HCT116 (cell line): ENCODE measurements at regions not wholly inside any gene's neighbourhood (a gene's known extent, or its start where the extent isn't known, plus 50 kb on each side); places are given as distances from the start of the nearest gene placed in this dataset.

Source experiments
- ATAC-seq: fragments of 200-7000 bp; cut with Tn5 transposase; 2 replicates; pipeline ENCODE4 v1.9.1; 2020; ENCODE audit warnings: mild to moderate bottlenecking, moderate library complexity
- BruUV-seq: library from RNA; stranded (reverse); fragments of 400-500 nt; replicated peaks from 2 replicates; lab custom pipeline; 2021; lab: Mats Ljungman, UMichigan
- CTCF ChIA-PET: fragments of 300-600 bp; sonication (Branson Sonifier 250); formaldehyde crosslinking; loops from one replicate; lab custom pipeline; 2021; ENCODE audit warnings: antibody characterized with exemption; lab: Charles Lee
- POLR2A ChIA-PET: fragments of 300-600, 350-600 bp; sonication (Branson Sonifier 250); formaldehyde crosslinking; loops from one replicate; lab custom pipeline; 2021; ENCODE audit warnings: antibody characterized with exemption; lab: Charles Lee
- RAD21 ChIA-PET, 2 experiments: fragments of 300-600 bp; sonication (Branson Sonifier 250); formaldehyde crosslinking; loops; one replicate each; lab custom pipeline; 2023; ENCODE audit warnings: low total read pairs in 2 of 2; ENCODE audit not compliant: uncharacterized antibody in 2 of 2, unreplicated experiment in 2 of 2, low non-redundant PET in 1 of 2; lab: Charles Lee
- DNase-seq: peaks from one replicate; pipeline ENCODE4 v3.0.0-alpha.2; 2010; ENCODE audit warnings: low read depth, low spot score
- H2AFZ ChIP-seq: fragments of 200-600 bp; shearing (Covaris generic), sonication (generic); 2 replicates; pipeline ENCODE4 v1.6.1; 2017; ENCODE audit warnings: low read depth, mixed run types, mixed read lengths, antibody characterized with exemption, low read length; ENCODE audit not compliant: poor library complexity, severe bottlenecking
- H3K27ac ChIP-seq: 2 replicates; pipeline ENCODE4 v1.5.1; 2012; ENCODE audit warnings: low read depth, low read length
- H3K27me3 ChIP-seq: fragments of 200-600 bp; sonication (generic); 2 replicates; pipeline ENCODE4 v1.6.1; 2016; ENCODE audit warnings: mixed run types, low read length, mixed read lengths; ENCODE audit not compliant: insufficient read depth
- H3K36me3 ChIP-seq, 2 experiments: fragments of 200-500 bp in 1 of 2; fragments of 200-600 bp in 1 of 2; sonication (Bioruptor generic) in 1 of 2; sonication (generic) in 1 of 2; 2 replicates each; pipeline versions ENCODE4 v1.5.1 to v1.6.1; 2014 to 2016; ENCODE audit warnings: low read length in 2 of 2, inconsistent platforms in 1 of 2, mixed read lengths in 1 of 2, mixed run types in 1 of 2; ENCODE audit not compliant: insufficient read depth in 2 of 2, control insufficient read depth in 1 of 2
- H3K4me1 ChIP-seq, 2 experiments: fragments of 200-600 bp in 1 of 2; sonication (generic) in 1 of 2; 2 replicates each; pipeline versions ENCODE4 v1.5.1 to v1.6.1; 2012 to 2017; ENCODE audit warnings: low read length in 2 of 2, inconsistent platforms in 1 of 2, mild to moderate bottlenecking in 1 of 2, mixed read lengths in 1 of 2, mixed run types in 1 of 2, moderate library complexity in 1 of 2; ENCODE audit not compliant: insufficient read depth in 2 of 2, control insufficient read depth in 1 of 2
- H3K4me2 ChIP-seq: fragments of 200-600 bp; sonication (generic); 2 replicates; pipeline ENCODE4 v1.6.1; 2017; ENCODE audit warnings: mixed run types, low read length, mixed read lengths
- H3K4me3 ChIP-seq, 2 experiments: fragments of 200-600 bp in 1 of 2; sonication (generic) in 1 of 2; replicated peaks in 1 of 2; 2 replicates each; pipeline ENCODE4 v1.5.1; 2011 to 2016; ENCODE audit warnings: low read length in 2 of 2, control low read depth in 1 of 2, low read depth in 1 of 2, mild to moderate bottlenecking in 1 of 2, mixed read lengths in 1 of 2, mixed run types in 1 of 2
- H3K79me2 ChIP-seq: fragments of 200-600 bp; sonication (generic); 2 replicates; pipeline ENCODE4 v1.6.1; 2017; ENCODE audit warnings: mild to moderate bottlenecking, mixed run types, low read length, moderate library complexity, mixed read lengths; ENCODE audit not compliant: insufficient read depth
- H3K9ac ChIP-seq: fragments of 200-600 bp; sonication (generic); 2 replicates; pipeline ENCODE4 v1.6.1; 2016; ENCODE audit warnings: low read length, mixed read lengths
- H3K9me2 ChIP-seq: fragments of 200-600 bp; sonication (generic), shearing (Covaris generic); 2 replicates; pipeline ENCODE4 v1.6.1; 2017; ENCODE audit warnings: mixed run types, mild to moderate bottlenecking, moderate library complexity; ENCODE audit not compliant: insufficient read depth
- H3K9me3 ChIP-seq, 2 experiments: fragments of 200-500 bp in 1 of 2; fragments of 200-600 bp in 1 of 2; sonication (Bioruptor generic) in 1 of 2; sonication (generic) in 1 of 2; 2 replicates each; pipeline ENCODE4 v1.6.1; 2014 to 2017; ENCODE audit warnings: low read length in 2 of 2, mixed read lengths in 2 of 2, inconsistent platforms in 1 of 2, low read depth in 1 of 2, mild to moderate bottlenecking in 1 of 2, mixed run types in 1 of 2, moderate library complexity in 1 of 2; ENCODE audit not compliant: control insufficient read depth in 1 of 2, insufficient read depth in 1 of 2
- H4K20me1 ChIP-seq: fragments of 200-600 bp; sonication (generic), shearing (Covaris generic); 2 replicates; pipeline ENCODE4 v1.6.1; 2017; ENCODE audit warnings: mixed run types, mild to moderate bottlenecking, moderate library complexity; ENCODE audit not compliant: insufficient read depth
- CBX3 ChIP-seq: IDR thresholded peaks from 2 replicates; pipeline ENCODE4 v1.6.1; 2012; ENCODE audit warnings: low read depth
- CEBPB ChIP-seq: IDR thresholded peaks from 2 replicates; pipeline ENCODE4 v1.6.1; 2012; ENCODE audit warnings: low read depth
- EGR1 ChIP-seq: IDR thresholded peaks from 2 replicates; pipeline ENCODE4 v1.6.1; 2012; ENCODE audit warnings: low read depth
- ELF1 ChIP-seq: IDR thresholded peaks from 2 replicates; pipeline ENCODE4 v1.6.1; 2012; ENCODE audit warnings: low read depth, borderline replicate concordance
- EZH2 ChIP-seq: fragments of 200-600 bp; sonication (generic); IDR thresholded peaks from 2 replicates; pipeline ENCODE4 v1.6.1; 2017; ENCODE audit warnings: antibody characterized with exemption, mixed run types
- EZH2phosphoT487 ChIP-seq: fragments of 200-600 bp; IDR thresholded peaks from 2 replicates; pipeline ENCODE4 v1.6.1; 2018; ENCODE audit warnings: antibody characterized with exemption, borderline replicate concordance
- FOSL1 ChIP-seq: IDR thresholded peaks from 2 replicates; pipeline ENCODE4 v1.6.1; 2012; ENCODE audit warnings: low read depth
- JUND ChIP-seq: IDR thresholded peaks from 2 replicates; pipeline ENCODE4 v1.6.1; 2012
- POLR2A ChIP-seq: IDR thresholded peaks from 2 replicates; pipeline ENCODE4 v1.7.0; 2011; ENCODE audit warnings: borderline replicate concordance; ENCODE audit not compliant: insufficient read depth, insufficient read length; ENCODE audit errors: extremely low read depth
- POLR2AphosphoS5 ChIP-seq: IDR thresholded peaks from 2 replicates; pipeline ENCODE4 v1.6.1; 2011; ENCODE audit warnings: mild to moderate bottlenecking, low read depth, low read length, moderate library complexity
- RAD21 ChIP-seq: IDR thresholded peaks from 2 replicates; pipeline ENCODE4 v1.6.1; 2012; ENCODE audit warnings: low read depth, mild to moderate bottlenecking
- SP1 ChIP-seq: IDR thresholded peaks from 2 replicates; pipeline ENCODE4 v1.6.1; 2012; ENCODE audit warnings: low read depth
- SRF ChIP-seq: IDR thresholded peaks from 2 replicates; pipeline ENCODE4 v1.6.1; 2012; ENCODE audit warnings: low read depth
- YY1 ChIP-seq: IDR thresholded peaks from 2 replicates; pipeline ENCODE4 v1.6.1; 2011; ENCODE audit warnings: low read length, low read depth, moderate library complexity, mild to moderate bottlenecking; ENCODE audit not compliant: insufficient replicate concordance; ENCODE audit errors: extremely low read depth
- ZFX ChIP-seq: fragments of 450-650 bp; IDR thresholded peaks from 2 replicates; pipeline ENCODE4 v1.6.1; 2017
- ZNF274 ChIP-seq: fragments of 200-500 bp; sonication (Bioruptor generic); IDR thresholded peaks from 2 replicates; pipeline ENCODE4 v1.6.1; 2014; ENCODE audit warnings: mild to moderate bottlenecking, low read depth, low read length, inconsistent platforms
- intact Hi-C: fragments of 100-400 bp; cut with micrococcal nuclease; formaldehyde crosslinking; loops from 2 replicates; pipeline ENCODE4 v1.10.0; 2022
- TF ChIP-seq, protein P1 (sequence below): IDR thresholded peaks from 2 replicates; pipeline ENCODE4 v1.6.1; 2012
- TF ChIP-seq, protein P2 (sequence below): IDR thresholded peaks from 2 replicates; pipeline ENCODE4 v1.6.1; 2012
- TF ChIP-seq, protein P3 (sequence below): IDR thresholded peaks from 2 replicates; pipeline ENCODE4 v1.6.1; 2012; ENCODE audit warnings: low read depth
- TF ChIP-seq, protein P4 (sequence below): IDR thresholded peaks from 2 replicates; pipeline ENCODE4 v1.6.1; 2011; ENCODE audit warnings: mild to moderate bottlenecking, low read length, moderate library complexity; ENCODE audit not compliant: insufficient replicate concordance; ENCODE audit errors: extremely low read depth

DNA sequence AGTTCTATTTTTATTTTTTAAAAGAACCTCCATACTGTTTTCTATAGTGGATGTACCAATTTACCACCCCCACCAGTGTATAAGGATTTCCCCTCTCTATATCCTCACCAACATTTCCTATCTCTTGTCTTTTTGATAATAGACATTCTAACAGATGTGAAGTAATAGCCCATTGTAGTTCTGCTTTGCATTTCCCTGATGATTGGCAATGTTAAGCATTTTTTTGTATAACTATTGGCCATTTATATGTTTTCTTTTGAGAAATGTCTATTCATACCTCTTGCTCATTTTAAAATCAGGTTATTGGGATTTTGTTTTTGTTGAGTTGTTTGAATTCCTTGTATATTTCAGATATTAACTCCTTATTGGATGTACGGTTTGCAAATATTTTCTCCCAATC lies 251.1 kb upstream of the HTR2C start:
- ATAC-seq (no peak), DNase-seq (no peak)
- intact Hi-C loops, result no loop called here
- H3K9me2 ChIP-seq, result no peaks in the 10 kb centered on the region
- H3K27me3 ChIP-seq, result no peaks in the 10 kb centered on the region
- no peaks in the 10 kb centered on the region for H3K4me1 ChIP-seq
- H3K9ac ChIP-seq, result no peak overlapping the region
- no peak overlapping the region for H2AFZ ChIP-seq
- RAD21 ChIA-PET, result no interaction called here
- no TSS peak for BruUV-seq
- no peaks in the 10 kb centered on the region for H3K9me3 ChIP-seq
- no peak overlapping the region for H3K27ac ChIP-seq
- no peaks in the 10 kb centered on the region for H4K20me1 ChIP-seq
- H3K79me2 ChIP-seq, result no peaks in the 10 kb centered on the region
- CTCF ChIA-PET, result no interaction called here
- H3K4me2 ChIP-seq, result no peak overlapping the region
- TF ChIP-seq POLR2AphosphoS5 (no peak), ZNF274 (no peak), CBX3 (no peak), ELF1 (no peak), EZH2 (no peak), YY1 (no peak), ZFX (no peak), SRF (no peak), POLR2A (no peak), CEBPB (no peak), JUND (no peak), EZH2phosphoT487 (no peak), EGR1 (no peak), FOSL1 (no peak), SP1 (no peak), RAD21 (no peak)
- TF ChIP-seq, protein P1, sequence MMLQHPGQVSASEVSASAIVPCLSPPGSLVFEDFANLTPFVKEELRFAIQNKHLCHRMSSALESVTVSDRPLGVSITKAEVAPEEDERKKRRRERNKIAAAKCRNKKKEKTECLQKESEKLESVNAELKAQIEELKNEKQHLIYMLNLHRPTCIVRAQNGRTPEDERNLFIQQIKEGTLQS, result no peak
- TF ChIP-seq, protein P2, sequence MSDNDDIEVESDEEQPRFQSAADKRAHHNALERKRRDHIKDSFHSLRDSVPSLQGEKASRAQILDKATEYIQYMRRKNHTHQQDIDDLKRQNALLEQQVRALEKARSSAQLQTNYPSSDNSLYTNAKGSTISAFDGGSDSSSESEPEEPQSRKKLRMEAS, result no peak
- TF ChIP-seq, protein P3, sequence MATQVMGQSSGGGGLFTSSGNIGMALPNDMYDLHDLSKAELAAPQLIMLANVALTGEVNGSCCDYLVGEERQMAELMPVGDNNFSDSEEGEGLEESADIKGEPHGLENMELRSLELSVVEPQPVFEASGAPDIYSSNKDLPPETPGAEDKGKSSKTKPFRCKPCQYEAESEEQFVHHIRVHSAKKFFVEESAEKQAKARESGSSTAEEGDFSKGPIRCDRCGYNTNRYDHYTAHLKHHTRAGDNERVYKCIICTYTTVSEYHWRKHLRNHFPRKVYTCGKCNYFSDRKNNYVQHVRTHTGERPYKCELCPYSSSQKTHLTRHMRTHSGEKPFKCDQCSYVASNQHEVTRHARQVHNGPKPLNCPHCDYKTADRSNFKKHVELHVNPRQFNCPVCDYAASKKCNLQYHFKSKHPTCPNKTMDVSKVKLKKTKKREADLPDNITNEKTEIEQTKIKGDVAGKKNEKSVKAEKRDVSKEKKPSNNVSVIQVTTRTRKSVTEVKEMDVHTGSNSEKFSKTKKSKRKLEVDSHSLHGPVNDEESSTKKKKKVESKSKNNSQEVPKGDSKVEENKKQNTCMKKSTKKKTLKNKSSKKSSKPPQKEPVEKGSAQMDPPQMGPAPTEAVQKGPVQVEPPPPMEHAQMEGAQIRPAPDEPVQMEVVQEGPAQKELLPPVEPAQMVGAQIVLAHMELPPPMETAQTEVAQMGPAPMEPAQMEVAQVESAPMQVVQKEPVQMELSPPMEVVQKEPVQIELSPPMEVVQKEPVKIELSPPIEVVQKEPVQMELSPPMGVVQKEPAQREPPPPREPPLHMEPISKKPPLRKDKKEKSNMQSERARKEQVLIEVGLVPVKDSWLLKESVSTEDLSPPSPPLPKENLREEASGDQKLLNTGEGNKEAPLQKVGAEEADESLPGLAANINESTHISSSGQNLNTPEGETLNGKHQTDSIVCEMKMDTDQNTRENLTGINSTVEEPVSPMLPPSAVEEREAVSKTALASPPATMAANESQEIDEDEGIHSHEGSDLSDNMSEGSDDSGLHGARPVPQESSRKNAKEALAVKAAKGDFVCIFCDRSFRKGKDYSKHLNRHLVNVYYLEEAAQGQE, result no peak
- TF ChIP-seq, protein P4, sequence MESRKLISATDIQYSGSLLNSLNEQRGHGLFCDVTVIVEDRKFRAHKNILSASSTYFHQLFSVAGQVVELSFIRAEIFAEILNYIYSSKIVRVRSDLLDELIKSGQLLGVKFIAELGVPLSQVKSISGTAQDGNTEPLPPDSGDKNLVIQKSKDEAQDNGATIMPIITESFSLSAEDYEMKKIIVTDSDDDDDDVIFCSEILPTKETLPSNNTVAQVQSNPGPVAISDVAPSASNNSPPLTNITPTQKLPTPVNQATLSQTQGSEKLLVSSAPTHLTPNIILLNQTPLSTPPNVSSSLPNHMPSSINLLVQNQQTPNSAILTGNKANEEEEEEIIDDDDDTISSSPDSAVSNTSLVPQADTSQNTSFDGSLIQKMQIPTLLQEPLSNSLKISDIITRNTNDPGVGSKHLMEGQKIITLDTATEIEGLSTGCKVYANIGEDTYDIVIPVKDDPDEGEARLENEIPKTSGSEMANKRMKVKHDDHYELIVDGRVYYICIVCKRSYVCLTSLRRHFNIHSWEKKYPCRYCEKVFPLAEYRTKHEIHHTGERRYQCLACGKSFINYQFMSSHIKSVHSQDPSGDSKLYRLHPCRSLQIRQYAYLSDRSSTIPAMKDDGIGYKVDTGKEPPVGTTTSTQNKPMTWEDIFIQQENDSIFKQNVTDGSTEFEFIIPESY, result no peak
- POLR2A ChIA-PET, result no interaction called here
- H3K4me3 ChIP-seq, result no peak overlapping the region
- H3K36me3 ChIP-seq, result no peaks in the 10 kb centered on the region
